HepG2 (cell line): ENCODE measurements at regions not wholly inside any gene's neighbourhood (a gene's known extent, or its start where the extent isn't known, plus 50 kb on each side); places are given as distances from the start of the nearest gene placed in this dataset.

Source experiments
- ATAC-seq: fragments of 200-7000 bp; cut with Tn5 transposase; 3 replicates; pipeline ENCODE4 v1.9.1; 2020; ENCODE audit warnings: mild to moderate bottlenecking, moderate library complexity
- BruUV-seq: library from RNA; stranded (reverse); fragments of 400-500 nt; replicated peaks from 2 replicates; lab custom pipeline; 2021; lab: Mats Ljungman, UMichigan
- CTCF ChIA-PET: fragments of 300-600 bp; formaldehyde crosslinking; extraction: SDS; loops from one replicate; lab custom pipeline; 2021; ENCODE audit warnings: low total read pairs, inconsistent platforms, low intra/inter-chr PET ratio; lab: Yijun Ruan, JAX
- POLR2A ChIA-PET: fragments of 350-600 bp; sonication (Branson Sonifier 250); formaldehyde crosslinking; loops from one replicate; lab custom pipeline; 2020; ENCODE audit warnings: antibody characterized with exemption, inconsistent platforms; lab: Yijun Ruan, JAX
- DNase-seq: peaks from one replicate; pipeline ENCODE4 v3.0.0-alpha.2; 2015; ENCODE audit warnings: low spot score
- FAIRE-seq: peaks from 3 replicates; lab custom pipeline; 2011; peaks lifted over from hg19 to GRCh38; lab: Jason Lieb, UNC
- H2AFZ ChIP-seq: one replicate; pipeline ENCODE4 v1.6.1; 2011; ENCODE audit warnings: low read length, inconsistent platforms
- H3K27ac ChIP-seq: fragments of 300-600 bp; 3 replicates; pipeline ENCODE4 v1.8.0; 2011; ENCODE audit warnings: mixed run types, mild to moderate bottlenecking, mixed read lengths, low read length, inconsistent platforms; ENCODE audit not compliant: insufficient read depth; ENCODE audit errors: extremely low read length
- H3K27me3 ChIP-seq, 2 experiments: fragments of 200-600 bp in 1 of 2; 2 replicates in 1 of 2; 3 replicates in 1 of 2; pipeline versions ENCODE4 v1.6.0 to v1.8.0; 2011; ENCODE audit warnings: low read length in 2 of 2, mild to moderate bottlenecking in 2 of 2, moderate library complexity in 2 of 2, inconsistent platforms in 1 of 2; ENCODE audit not compliant: insufficient read depth in 2 of 2, control insufficient read depth in 1 of 2
- H3K36me3 ChIP-seq, 2 experiments: fragments of 200-600 bp in 1 of 2; replicated peaks in 1 of 2; 2 replicates in 1 of 2; 3 replicates in 1 of 2; pipeline versions ENCODE4 v1.5.1 to v1.8.0; 2011; ENCODE audit warnings: low read length in 2 of 2, inconsistent platforms in 1 of 2; ENCODE audit not compliant: insufficient read depth in 2 of 2, control insufficient read depth in 1 of 2
- H3K4me1 ChIP-seq: 2 replicates; pipeline ENCODE4 v1.5.1; 2012; ENCODE audit warnings: low read length, inconsistent platforms; ENCODE audit not compliant: insufficient read depth
- H3K4me2 ChIP-seq: 2 replicates; pipeline ENCODE4 v1.6.0; 2011; ENCODE audit warnings: low read depth, low read length, inconsistent platforms
- H3K4me3 ChIP-seq, 3 experiments: fragments of 200-600 bp in 1 of 3; sonication (generic), shearing (Covaris generic) in 1 of 3; replicated peaks in 1 of 3; 2 replicates each; pipeline ENCODE4 v1.5.1; 2011 to 2016; ENCODE audit warnings: low read length in 3 of 3, inconsistent platforms in 2 of 3, low read depth in 2 of 3, mild to moderate bottlenecking in 2 of 3, control low read depth in 1 of 3, mixed read lengths in 1 of 3; ENCODE audit not compliant: insufficient read depth in 1 of 3
- H3K79me2 ChIP-seq: one replicate; pipeline ENCODE4 v1.6.1; 2011; ENCODE audit warnings: low read length, inconsistent platforms; ENCODE audit not compliant: insufficient read depth
- H3K9ac ChIP-seq: 2 replicates; pipeline ENCODE4 v1.6.0; 2011; ENCODE audit warnings: mild to moderate bottlenecking, low read depth, low read length, inconsistent platforms; ENCODE audit not compliant: insufficient read depth
- H3K9me3 ChIP-seq: 2 replicates; pipeline ENCODE4 v1.5.1; 2012; ENCODE audit warnings: mild to moderate bottlenecking, low read length
- H4K20me1 ChIP-seq: 2 replicates; pipeline ENCODE4 v1.6.0; 2011; ENCODE audit warnings: inconsistent platforms, mild to moderate bottlenecking, low read length, moderate library complexity; ENCODE audit not compliant: insufficient read depth
- ADNP ChIP-seq: sonication (generic); formaldehyde crosslinking; IDR thresholded peaks from 2 replicates; pipeline ENCODE4 v1.4.0; 2020; ENCODE audit warnings: missing genetic modification reagents
- FOXM1 ChIP-seq: sonication (generic); formaldehyde crosslinking; IDR thresholded peaks from 2 replicates; pipeline ENCODE4 v1.5.0; 2020; ENCODE audit warnings: missing genetic modification reagents
- FOXP4 ChIP-seq: sonication (generic); formaldehyde crosslinking; IDR thresholded peaks from 2 replicates; pipeline ENCODE4 v1.4.0; 2020; ENCODE audit warnings: missing genetic modification reagents
- MTF2 ChIP-seq: sonication (generic); formaldehyde crosslinking; IDR thresholded peaks from 2 replicates; pipeline ENCODE4 v1.5.0; 2020; ENCODE audit warnings: missing genetic modification reagents, borderline replicate concordance
- PHF5A ChIP-seq: IDR thresholded peaks from one replicate; pipeline ENCODE4 v1.6.1; 2018; ENCODE audit warnings: low read depth, missing genetic modification reagents; ENCODE audit not compliant: unreplicated experiment
- REL ChIP-seq: sonication (generic); formaldehyde crosslinking; conservative IDR thresholded peaks from 2 replicates; pipeline ENCODE4 v1.8.0; 2022; ENCODE audit warnings: mild to moderate bottlenecking, missing genetic modification reagents, moderate library complexity
- SMC3 ChIP-seq: IDR thresholded peaks from 2 replicates; pipeline ENCODE4 v1.6.1; 2011; ENCODE audit warnings: low read length, improper control_type of control experiment
- YEATS2 ChIP-seq: sonication (generic); formaldehyde crosslinking; IDR thresholded peaks from 2 replicates; pipeline ENCODE4 v1.4.0; 2020; ENCODE audit warnings: missing genetic modification reagents, borderline replicate concordance
- ZBTB38 ChIP-seq: sonication (generic); formaldehyde crosslinking; IDR thresholded peaks from 2 replicates; pipeline ENCODE4 v1.5.1; 2020; ENCODE audit warnings: mild to moderate bottlenecking, missing genetic modification reagents
- ZFP36L1 ChIP-seq: sonication (generic); formaldehyde crosslinking; IDR thresholded peaks from 2 replicates; pipeline ENCODE4 v1.8.0; 2022; ENCODE audit warnings: mild to moderate bottlenecking, missing genetic modification reagents, moderate library complexity
- ZMYM4 ChIP-seq: sonication (generic); formaldehyde crosslinking; IDR thresholded peaks from 2 replicates; pipeline ENCODE4 v1.8.1; 2023; ENCODE audit warnings: mild to moderate bottlenecking, missing genetic modification reagents
- ZNF274 ChIP-seq: sonication (generic); formaldehyde crosslinking; IDR thresholded peaks from 2 replicates; pipeline ENCODE4 v1.5.1; 2020; ENCODE audit warnings: mild to moderate bottlenecking, missing genetic modification reagents
- ZNF761 ChIP-seq: sonication (generic); formaldehyde crosslinking; conservative IDR thresholded peaks from 2 replicates; pipeline ENCODE4 v1.4.0; 2020; ENCODE audit warnings: mild to moderate bottlenecking, missing genetic modification reagents
- ZNF768 ChIP-seq: sonication (generic); formaldehyde crosslinking; IDR thresholded peaks from 2 replicates; pipeline ENCODE4 v1.4.0; 2020; ENCODE audit warnings: missing genetic modification reagents
- WGBS: methylation state at CpG from one replicate; pipeline ENCODE4 v1.1.6; 2017; ENCODE audit warnings: low lambda C conversion rate; 5-methylcytosine and 5-hydroxymethylcytosine counted together
- in situ Hi-C: cut with HindIII; loops from 2 replicates; pipeline ENCODE4 v1.10.0; 2017; ENCODE audit warnings: low pct_unique_long_range_greater_than_20kb; ENCODE audit not compliant: extremely low pct_ligation_motif_present
- intact Hi-C: fragments of 100-400 bp; cut with micrococcal nuclease; formaldehyde crosslinking; loops from one replicate; pipeline ENCODE4 v1.10.0; 2022; ENCODE audit not compliant: unreplicated experiment
- TF ChIP-seq, protein P1 (sequence below): sonication (generic); formaldehyde crosslinking; IDR thresholded peaks from 2 replicates; pipeline ENCODE4 v1.5.1; 2020; ENCODE audit warnings: missing genetic modification reagents, mild to moderate bottlenecking, borderline replicate concordance
- TF ChIP-seq, protein P2 (sequence below): sonication (generic); formaldehyde crosslinking; IDR thresholded peaks from 2 replicates; pipeline ENCODE4 v1.4.0; 2020; ENCODE audit warnings: low read depth, mild to moderate bottlenecking, missing genetic modification reagents

DNA sequence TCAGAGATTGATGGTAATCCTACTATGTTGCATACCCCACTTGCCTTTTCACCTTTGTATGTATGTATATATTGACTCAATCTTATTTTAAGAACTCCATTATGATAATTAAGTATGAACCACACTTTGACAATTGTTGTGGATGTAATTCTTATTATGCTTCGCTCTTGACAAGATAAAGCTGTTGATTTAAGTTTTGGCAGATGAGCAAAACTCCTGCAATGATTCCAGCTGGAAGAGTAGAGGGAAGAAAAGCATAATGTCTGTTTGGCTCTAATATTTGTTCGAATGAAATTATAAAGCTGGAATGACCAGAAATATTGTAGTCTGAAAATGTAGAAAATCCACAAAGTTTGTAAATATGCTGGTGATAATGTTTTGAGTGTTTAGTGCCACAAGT is 83.8 kb upstream of the AKR1E2 start:
- ChIA-PET POLR2A (no interaction called here), CTCF (no interaction called here)
- Histone ChIP-seq H3K27me3 (peaks cover 0 to 1% of the 10 kb centered on the region in 2 experiments; a peak in 1 of 5 replicates), H4K20me1 (no peaks in the 10 kb centered on the region), H2AFZ (no peak overlapping the region), H3K4me3 (no peak overlapping the region), H3K4me1 (no peaks in the 10 kb centered on the region), H3K27ac (no peak overlapping the region), H3K36me3 (no peaks in the 10 kb centered on the region), H3K4me2 (no peak overlapping the region), H3K9ac (no peak overlapping the region), H3K9me3 (no peaks in the 10 kb centered on the region), H3K79me2 (no peaks in the 10 kb centered on the region)
- TF ChIP-seq ZNF768 (CRISPR knock-in tag) (no peak), ZNF761 (no peak), FOXM1 (CRISPR knock-in tag) (no peak), SMC3 (no peak), ADNP (no peak)
- TF ChIP-seq, protein P1, sequence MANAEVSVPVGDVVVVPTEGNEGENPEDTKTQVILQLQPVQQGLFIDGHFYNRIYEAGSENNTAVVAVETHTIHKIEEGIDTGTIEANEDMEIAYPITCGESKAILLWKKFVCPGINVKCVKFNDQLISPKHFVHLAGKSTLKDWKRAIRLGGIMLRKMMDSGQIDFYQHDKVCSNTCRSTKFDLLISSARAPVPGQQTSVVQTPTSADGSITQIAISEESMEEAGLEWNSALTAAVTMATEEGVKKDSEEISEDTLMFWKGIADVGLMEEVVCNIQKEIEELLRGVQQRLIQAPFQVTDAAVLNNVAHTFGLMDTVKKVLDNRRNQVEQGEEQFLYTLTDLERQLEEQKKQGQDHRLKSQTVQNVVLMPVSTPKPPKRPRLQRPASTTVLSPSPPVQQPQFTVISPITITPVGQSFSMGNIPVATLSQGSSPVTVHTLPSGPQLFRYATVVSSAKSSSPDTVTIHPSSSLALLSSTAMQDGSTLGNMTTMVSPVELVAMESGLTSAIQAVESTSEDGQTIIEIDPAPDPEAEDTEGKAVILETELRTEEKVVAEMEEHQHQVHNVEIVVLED (CRISPR knock-in tag): no peak
- TF ChIP-seq, protein P2, sequence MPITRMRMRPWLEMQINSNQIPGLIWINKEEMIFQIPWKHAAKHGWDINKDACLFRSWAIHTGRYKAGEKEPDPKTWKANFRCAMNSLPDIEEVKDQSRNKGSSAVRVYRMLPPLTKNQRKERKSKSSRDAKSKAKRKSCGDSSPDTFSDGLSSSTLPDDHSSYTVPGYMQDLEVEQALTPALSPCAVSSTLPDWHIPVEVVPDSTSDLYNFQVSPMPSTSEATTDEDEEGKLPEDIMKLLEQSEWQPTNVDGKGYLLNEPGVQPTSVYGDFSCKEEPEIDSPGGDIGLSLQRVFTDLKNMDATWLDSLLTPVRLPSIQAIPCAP (CRISPR knock-in tag): no peak
- intact Hi-C loops: no loop called here
- no peak for DNase-seq
- no peak for FAIRE-seq
- BruUV-seq: no TSS peak
- 5% methylated on average over 2 of the region's 2 CpGs for WGBS
- ATAC-seq: no peak
- in situ Hi-C loops: no loop called here

- Histone ChIP-seq H3K4me2 (no peak overlapping the region), H3K9me3 (no peaks in the 10 kb centered on the region), H3K4me3 (no peak overlapping the region), H2AFZ (no peak overlapping the region), H4K20me1 (no peaks in the 10 kb centered on the region), H3K4me1 (no peaks in the 10 kb centered on the region), H3K27ac (no peak overlapping the region), H3K27me3 (peaks cover 0 to 1% of the 10 kb centered on the region in 2 experiments; a peak in 1 of 5 replicates), H3K79me2 (no peaks in the 10 kb centered on the region), H3K36me3 (no peaks in the 10 kb centered on the region), H3K9ac (no peak overlapping the region)
- no TSS peak for BruUV-seq
- ChIA-PET CTCF (no interaction called here), POLR2A (no interaction called here)
- in situ Hi-C loops: no loop called here
- no peak for ATAC-seq
- WGBS: 0% methylated on average over 2 of the region's 2 CpGs
- intact Hi-C loops: no loop called here
- DNase-seq: no peak
- FAIRE-seq: no peak
- TF ChIP-seq REL (CRISPR knock-in tag) (no peak), FOXP4 (CRISPR knock-in tag) (no peak), ZNF274 (no peak), ZMYM4 (CRISPR knock-in tag) (no peak), YEATS2 (CRISPR knock-in tag) (no peak), MTF2 (no peak), ZBTB38 (no peak), PHF5A (no peak), ZFP36L1 (no peak)
Measured at GRCh38 chr10:4740471-4740870, 85.5 kb upstream of the AKR1E2 start.
